ENCODE measurements at regions not wholly inside any gene's neighbourhood (a gene's known extent, or its start where the extent isn't known, plus 50 kb on each side); places are given as distances from the start of the nearest gene placed in this dataset.

- TF ChIP-seq CTCF (optimal IDR thresholded peaks at IDR 0.05 in 1 of 3, IDR thresholded peaks at IDR 0.05 in 1 of 3, conservative IDR thresholded peaks at IDR 0.05 in 1 of 3; ENCODE audit: extremely low read depth in 1 of 3, insufficient read depth in 2 of 3, low read length in 3 of 3) (no peak), EZH2 (IDR thresholded peaks at IDR 0.05; ENCODE audit: low read length) (no peak)
These were observed 51.2 kb upstream of the TBC1D5 start for GRCh38 chr3:17793542-17794195.
